ENCODE measurements at regions not wholly inside any gene's neighbourhood (a gene's known extent, or its start where the extent isn't known, plus 50 kb on each side); places are given as distances from the start of the nearest gene placed in this dataset.

DNA sequence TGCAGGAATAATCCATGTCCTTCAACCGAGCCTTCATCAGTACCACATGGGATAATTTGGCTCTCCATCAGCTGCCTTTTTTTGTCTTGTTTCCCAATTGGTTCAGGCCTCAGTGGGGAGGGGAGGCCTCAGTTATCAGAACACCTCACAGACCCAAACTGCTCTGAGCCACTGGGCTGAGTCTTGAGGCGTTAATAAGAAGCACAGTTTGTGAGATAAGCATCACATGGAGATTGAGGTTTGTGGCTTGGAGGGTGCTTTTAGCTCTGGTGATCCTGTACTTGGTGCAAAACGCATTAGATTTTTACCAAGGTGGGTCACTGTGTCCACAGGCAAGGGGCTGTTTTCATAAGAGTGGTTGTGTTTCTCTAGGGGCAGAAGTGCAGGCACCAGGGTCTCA is 82.8 kb upstream of the HPF1 start:
- TF ChIP-seq, protein P1, sequence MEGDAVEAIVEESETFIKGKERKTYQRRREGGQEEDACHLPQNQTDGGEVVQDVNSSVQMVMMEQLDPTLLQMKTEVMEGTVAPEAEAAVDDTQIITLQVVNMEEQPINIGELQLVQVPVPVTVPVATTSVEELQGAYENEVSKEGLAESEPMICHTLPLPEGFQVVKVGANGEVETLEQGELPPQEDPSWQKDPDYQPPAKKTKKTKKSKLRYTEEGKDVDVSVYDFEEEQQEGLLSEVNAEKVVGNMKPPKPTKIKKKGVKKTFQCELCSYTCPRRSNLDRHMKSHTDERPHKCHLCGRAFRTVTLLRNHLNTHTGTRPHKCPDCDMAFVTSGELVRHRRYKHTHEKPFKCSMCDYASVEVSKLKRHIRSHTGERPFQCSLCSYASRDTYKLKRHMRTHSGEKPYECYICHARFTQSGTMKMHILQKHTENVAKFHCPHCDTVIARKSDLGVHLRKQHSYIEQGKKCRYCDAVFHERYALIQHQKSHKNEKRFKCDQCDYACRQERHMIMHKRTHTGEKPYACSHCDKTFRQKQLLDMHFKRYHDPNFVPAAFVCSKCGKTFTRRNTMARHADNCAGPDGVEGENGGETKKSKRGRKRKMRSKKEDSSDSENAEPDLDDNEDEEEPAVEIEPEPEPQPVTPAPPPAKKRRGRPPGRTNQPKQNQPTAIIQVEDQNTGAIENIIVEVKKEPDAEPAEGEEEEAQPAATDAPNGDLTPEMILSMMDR (conservative IDR thresholded peaks at IDR 0.05 in 1 of 2, IDR thresholded peaks at IDR 0.05 in 1 of 2; ENCODE audit: extremely low read depth in 1 of 2, insufficient read depth in 1 of 2, low read depth in 1 of 2, low read length in 2 of 2): no peak
- TF ChIP-seq EZH2 (IDR thresholded peaks at IDR 0.05; ENCODE audit: borderline replicate concordance, low read length): no peak

Measured in mammary epithelial cell (primary cell).